ENCODE measurements at regions not wholly inside any gene's neighbourhood (a gene's known extent, or its start where the extent isn't known, plus 50 kb on each side); places are given as distances from the start of the nearest gene placed in this dataset.
A peak's percentile ranks its signal among the peaks of the same experiment; 100 is the strongest.

GRCh38 chr11:116485425-116485824 lies 287.4 kb downstream of the BUD13 start:
- no TSS peak for BruUV-seq (replicated peaks)
- Histone ChIP-seq H3K27ac (ENCODE audit: extremely low read length, insufficient read depth, low read length) (no peak overlapping the region), H4K20me1 (ENCODE audit: insufficient read depth, low read length) (no peaks in the 10 kb centered on the region), H3K4me1 (ENCODE audit: insufficient read depth, low read length) (peaks cover 11% of the 10 kb centered on the region; the same call in 1 of the 2 replicates), H3K9me3 (ENCODE audit: low read length) (no peaks in the 10 kb centered on the region), H3K79me2 (ENCODE audit: insufficient read depth, low read length) (no peaks in the 10 kb centered on the region), H2AFZ (ENCODE audit: low read length) (no peak overlapping the region), H3K4me3 (replicated peaks in 1 of 3; ENCODE audit: insufficient read depth in 1 of 3, low read depth in 2 of 3, low read length in 3 of 3) (no peak overlapping the region), H3K9ac (ENCODE audit: insufficient read depth, low read depth, low read length) (no peak overlapping the region), H3K27me3 (ENCODE audit: control insufficient read depth in 1 of 2, insufficient read depth in 2 of 2, low read length in 2 of 2) (peaks cover 0 to 3% of the 10 kb centered on the region in 2 experiments; a peak in 1 of 5 replicates), H3K36me3 (replicated peaks in 1 of 2; ENCODE audit: control insufficient read depth in 1 of 2, insufficient read depth in 2 of 2, low read length in 2 of 2) (no peaks in the 10 kb centered on the region), H3K4me2 (ENCODE audit: low read depth, low read length) (no peak overlapping the region)
- ChIA-PET POLR2A (no interaction called here), CTCF (ENCODE audit: low intra/inter-chr PET ratio, low total read pairs) (no interaction called here)
- FAIRE-seq = peak; percentile 32
- ATAC-seq = peak; percentile 93
- WGBS (ENCODE audit: low lambda C conversion rate) = 10% methylated on average over 4 of the region's 4 CpGs
- intact Hi-C loops (cut with micrococcal nuclease; ENCODE audit: unreplicated experiment) (no loop called here), in situ Hi-C loops (cut with HindIII; ENCODE audit: extremely low pct_ligation_motif_present, low pct_unique_long_range_greater_than_20kb) (no loop called here)
- DNase-seq (ENCODE audit: low spot score) = peak; percentile 54
- TF ChIP-seq ZMYM4 (CRISPR knock-in tag; IDR thresholded peaks at IDR 0.05) = no peak
- TF ChIP-seq ATF4 (CRISPR knock-in tag; IDR thresholded peaks at IDR 0.05) = peak in 1 of 2 experiments; percentile 70; a peak in 2 of 4 replicates
- no peak for TF ChIP-seq ZNF484 (CRISPR knock-in tag; IDR thresholded peaks at IDR 0.05; ENCODE audit: borderline replicate concordance, low read depth)
- TF ChIP-seq CENPX (CRISPR knock-in tag; IDR thresholded peaks at IDR 0.05) = no peak
- no peak for TF ChIP-seq FUBP1 (CRISPR knock-in tag; IDR thresholded peaks at IDR 0.05; ENCODE audit: borderline replicate concordance)
- TF ChIP-seq ZNF547 (CRISPR knock-in tag; IDR thresholded peaks at IDR 0.05) = no peak
- no peak for TF ChIP-seq MAFG (CRISPR knock-in tag; IDR thresholded peaks at IDR 0.05)
- TF ChIP-seq FOXA3 (CRISPR knock-in tag; IDR thresholded peaks at IDR 0.05) = peak; percentile 66; the same call in 1 of the 2 replicates
- TF ChIP-seq PRDM4 (CRISPR knock-in tag; IDR thresholded peaks at IDR 0.05; ENCODE audit: borderline replicate concordance) = no peak
- TF ChIP-seq FOXA1 (IDR thresholded peaks at IDR 0.05) = no peak
- TF ChIP-seq FOXA1 (CRISPR knock-in tag; IDR thresholded peaks at IDR 0.05) = peak; percentile 46; the same call in 1 of the 2 replicates
- TF ChIP-seq GATAD2A (CRISPR knock-in tag; IDR thresholded peaks at IDR 0.05) = peak; percentile 52; the same call in 1 of the 2 replicates
- peak in 1 of 2 experiments; percentile 70; a peak in 1 of 4 replicates for TF ChIP-seq EP300 (IDR thresholded peaks at IDR 0.05; ENCODE audit: low read depth in 2 of 2, low read length in 2 of 2)
- TF ChIP-seq EP300 (CRISPR knock-in tag; IDR thresholded peaks at IDR 0.05; ENCODE audit: borderline replicate concordance) = no peak
- 0 out of 2 replicates have a peak, but pooled peaks have one; percentile 18 for TF ChIP-seq ARID5B (CRISPR knock-in tag; IDR thresholded peaks at IDR 0.05)
- TF ChIP-seq NFKB2 (CRISPR knock-in tag; IDR thresholded peaks at IDR 0.05; ENCODE audit: borderline replicate concordance) = no peak
- TF ChIP-seq THAP11 (CRISPR knock-in tag; IDR thresholded peaks at IDR 0.05) = 0 out of 2 replicates have a peak, but pooled peaks have one; percentile 15

Measured in HepG2 (cell line).